AG09309 (cell line): ENCODE measurements at regions not wholly inside any gene's neighbourhood (a gene's known extent, or its start where the extent isn't known, plus 50 kb on each side); places are given as distances from the start of the nearest gene placed in this dataset.

ENCODE experiments used
- DNase-seq: peaks from one replicate; pipeline ENCODE4 v3.0.0-alpha.2; 2010; ENCODE audit warnings: low read depth
- H3K4me3 ChIP-seq: 2 replicates; pipeline ENCODE4 v1.5.1; 2011; ENCODE audit warnings: mild to moderate bottlenecking, low read depth, low read length, moderate library complexity; ENCODE audit not compliant: control insufficient read depth
- TF ChIP-seq, protein P1 (sequence below): IDR thresholded peaks from 2 replicates; pipeline ENCODE4 v1.5.1; 2011; ENCODE audit warnings: mild to moderate bottlenecking, low read depth, low read length, inconsistent platforms; ENCODE audit not compliant: insufficient read depth, control insufficient read depth; ENCODE audit errors: missing control alignments

DNA sequence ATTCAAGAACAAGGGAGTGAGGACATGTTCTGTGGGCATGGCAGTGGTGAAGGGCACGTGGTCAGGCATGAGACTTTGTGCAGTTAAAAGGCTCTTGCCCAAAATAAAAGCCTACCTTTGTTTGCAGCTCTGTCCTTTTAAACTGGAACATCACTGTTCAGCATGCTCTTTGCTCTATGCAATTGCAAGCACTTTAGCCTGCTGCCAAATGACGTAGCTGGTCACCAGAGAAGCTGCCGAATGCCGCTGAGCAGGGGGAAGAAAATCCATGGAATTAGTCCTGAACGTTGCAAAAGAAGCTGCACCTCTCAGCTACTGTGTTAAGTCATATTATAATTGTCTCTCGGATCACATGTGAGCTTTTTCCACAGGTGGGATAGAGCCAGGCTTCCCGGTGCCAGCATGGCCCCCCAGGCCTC is 176.3 kb upstream of the DIO2 start:
- no peak for DNase-seq
- TF ChIP-seq, protein P1, sequence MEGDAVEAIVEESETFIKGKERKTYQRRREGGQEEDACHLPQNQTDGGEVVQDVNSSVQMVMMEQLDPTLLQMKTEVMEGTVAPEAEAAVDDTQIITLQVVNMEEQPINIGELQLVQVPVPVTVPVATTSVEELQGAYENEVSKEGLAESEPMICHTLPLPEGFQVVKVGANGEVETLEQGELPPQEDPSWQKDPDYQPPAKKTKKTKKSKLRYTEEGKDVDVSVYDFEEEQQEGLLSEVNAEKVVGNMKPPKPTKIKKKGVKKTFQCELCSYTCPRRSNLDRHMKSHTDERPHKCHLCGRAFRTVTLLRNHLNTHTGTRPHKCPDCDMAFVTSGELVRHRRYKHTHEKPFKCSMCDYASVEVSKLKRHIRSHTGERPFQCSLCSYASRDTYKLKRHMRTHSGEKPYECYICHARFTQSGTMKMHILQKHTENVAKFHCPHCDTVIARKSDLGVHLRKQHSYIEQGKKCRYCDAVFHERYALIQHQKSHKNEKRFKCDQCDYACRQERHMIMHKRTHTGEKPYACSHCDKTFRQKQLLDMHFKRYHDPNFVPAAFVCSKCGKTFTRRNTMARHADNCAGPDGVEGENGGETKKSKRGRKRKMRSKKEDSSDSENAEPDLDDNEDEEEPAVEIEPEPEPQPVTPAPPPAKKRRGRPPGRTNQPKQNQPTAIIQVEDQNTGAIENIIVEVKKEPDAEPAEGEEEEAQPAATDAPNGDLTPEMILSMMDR: no peak
- no peak overlapping the region for H3K4me3 ChIP-seq

GRCh38 chr14:80385336-80385735 is 174.0 kb upstream of the DIO2 start:
- DNase-seq: no peak
- TF ChIP-seq, protein P1: no peak
- no peak overlapping the region for H3K4me3 ChIP-seq

DNA sequence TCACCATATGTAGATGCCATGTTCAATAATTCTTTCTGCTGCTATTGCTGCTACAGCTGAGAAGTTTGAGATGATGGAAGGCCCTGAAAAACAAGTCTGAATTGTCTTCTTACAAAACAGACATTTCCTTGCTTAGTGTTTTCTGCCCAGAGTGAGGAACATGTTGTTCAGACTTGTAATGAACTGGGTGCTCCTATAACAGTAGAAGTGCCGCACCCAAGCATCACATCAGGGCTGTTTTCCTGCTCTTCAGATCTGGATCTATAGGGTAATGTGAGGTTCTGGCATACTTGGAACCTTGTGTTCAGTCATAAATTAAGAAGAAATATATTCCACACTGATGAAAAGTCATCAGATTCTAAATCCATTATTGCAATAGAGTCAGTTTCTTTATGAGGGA is 171.9 kb upstream of the DIO2 start:
- TF ChIP-seq, protein P1: no peak
- H3K4me3 ChIP-seq: no peak overlapping the region
- DNase-seq: no peak

GRCh38 chr14:80381807-80382363 is 170.6 kb upstream of the DIO2 start:
- no peak for DNase-seq
- TF ChIP-seq, protein P1: no peak
- no peak overlapping the region for H3K4me3 ChIP-seq

GRCh38 chr14:80379035-80379434 is 167.7 kb upstream of the DIO2 start:
- TF ChIP-seq, protein P1: no peak
- DNase-seq: no peak
- no peak overlapping the region for H3K4me3 ChIP-seq

DNA sequence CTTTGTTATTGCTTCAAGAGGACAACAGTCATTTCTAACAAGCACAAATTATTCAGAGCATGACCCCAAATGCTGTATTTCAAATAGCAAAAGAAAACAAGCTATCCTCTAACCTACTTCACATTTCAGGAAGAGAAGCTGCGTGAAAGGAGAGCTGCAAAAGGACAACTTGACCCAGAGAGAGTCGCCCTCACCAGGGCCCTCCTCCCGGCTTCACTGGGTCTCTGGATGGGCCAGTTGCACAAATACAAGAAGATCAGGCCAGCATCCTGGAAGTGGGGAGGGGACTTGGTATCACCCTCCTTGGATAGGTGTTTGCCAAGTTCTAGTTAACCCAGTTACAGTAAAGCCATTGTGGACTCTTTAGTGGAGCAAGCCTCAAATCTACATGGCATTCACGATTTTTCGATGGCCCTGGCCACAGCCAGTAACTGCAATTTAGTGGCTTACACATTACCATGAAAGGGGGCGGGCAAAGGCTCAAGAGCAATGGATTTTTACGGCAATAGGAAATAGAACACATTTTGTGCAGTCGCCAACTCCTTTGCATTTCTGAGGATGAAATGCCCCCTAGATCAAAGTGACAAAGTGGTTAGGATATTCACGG is 166.9 kb upstream of the DIO2 start:
- TF ChIP-seq, protein P1: no peak
- DNase-seq: no peak
- no peak overlapping the region for H3K4me3 ChIP-seq
